HUDEP-2 (cell line): ENCODE measurements at regions not wholly inside any gene's neighbourhood (a gene's known extent, or its start where the extent isn't known, plus 50 kb on each side); places are given as distances from the start of the nearest gene placed in this dataset.

Source experiments
- DNase-seq, 76 experiments: peaks; one replicate each; lab custom pipeline; 2025; ENCODE audit not compliant: unreplicated experiment in 76 of 76; lab: John Stamatoyannopoulos, UW

GRCh38 chr11:113529606-113530005, 54.4 kb upstream of the DRD2 start:
- no peak for DNase-seq

- no peak for DNase-seq
Observed at GRCh38 chr11:113528982-113529381, 53.8 kb upstream of the DRD2 start.

GRCh38 chr11:113526521-113526920, 51.3 kb upstream of the DRD2 start:
- DNase-seq = no peak
